GM18868 (cell line): ENCODE measurements at regions not wholly inside any gene's neighbourhood (a gene's known extent, or its start where the extent isn't known, plus 50 kb on each side); places are given as distances from the start of the nearest gene placed in this dataset.
A peak's percentile ranks its signal among the peaks of the same experiment; 100 is the strongest.

Experiments
- ATAC-seq: cut with Tn5 transposase; IDR thresholded peaks from one replicate; pipeline ENCODE4 v1.9.1; 2021; ENCODE audit warnings: mild to moderate bottlenecking, moderate library complexity; ENCODE audit not compliant: unreplicated experiment

GRCh38 chr2:204177251-204177976, 240.9 kb downstream of the ICOS start:
- ATAC-seq: peak; percentile 23

GRCh38 chr2:204177977-204178522, 241.5 kb downstream of the ICOS start:
- ATAC-seq: peak; percentile 83

GRCh38 chr2:204180649-204181048, 244.1 kb downstream of the ICOS start:
- no peak for ATAC-seq

GRCh38 chr2:204183608-204184007, 247.0 kb downstream of the ICOS start:
- no peak for ATAC-seq

- ATAC-seq: no peak
These were observed 247.7 kb downstream of the ICOS start for GRCh38 chr2:204184226-204184625.

- ATAC-seq: no peak
These were observed 250.9 kb downstream of the ICOS start for GRCh38 chr2:204187229-204188083.

GRCh38 chr2:204191574-204191973, 255.0 kb downstream of the ICOS start:
- ATAC-seq: no peak

- ATAC-seq: no peak
These were observed 258.9 kb downstream of the ICOS start for GRCh38 chr2:204195498-204195897.

- no peak for ATAC-seq
These were observed 260.9 kb downstream of the ICOS start for GRCh38 chr2:204197336-204198005.

- ATAC-seq: no peak
These were observed 262.8 kb downstream of the ICOS start for GRCh38 chr2:204199357-204199756.

GRCh38 chr2:204201507-204201906, 264.9 kb downstream of the ICOS start:
- ATAC-seq: no peak

- ATAC-seq: no peak
These were observed 265.7 kb downstream of the ICOS start for GRCh38 chr2:204202253-204202652.

- ATAC-seq: no peak
These were observed 267.1 kb downstream of the ICOS start for GRCh38 chr2:204203704-204204103.

- ATAC-seq: no peak
These were observed 268.5 kb downstream of the ICOS start for GRCh38 chr2:204205082-204205481.

- no peak for ATAC-seq
These were observed 269.0 kb downstream of the ICOS start for GRCh38 chr2:204205538-204205937.

GRCh38 chr2:204207866-204208265, 271.3 kb downstream of the ICOS start:
- no peak for ATAC-seq

- ATAC-seq: no peak
These were observed 277.0 kb downstream of the ICOS start for GRCh38 chr2:204213588-204213987.

GRCh38 chr2:204218040-204218439, 281.5 kb downstream of the ICOS start:
- ATAC-seq: no peak

GRCh38 chr2:204219196-204219595, 282.6 kb downstream of the ICOS start:
- no peak for ATAC-seq

GRCh38 chr2:204220896-204221295, 284.3 kb downstream of the ICOS start:
- no peak for ATAC-seq

GRCh38 chr2:204223046-204223445, 286.5 kb downstream of the ICOS start:
- ATAC-seq: no peak
